ENCODE measurements at regions not wholly inside any gene's neighbourhood (a gene's known extent, or its start where the extent isn't known, plus 50 kb on each side); places are given as distances from the start of the nearest gene placed in this dataset.

GRCh38 chr6:149267513-149268043 lies 49.9 kb upstream of the TAB2 start:
- no peak overlapping the region for H3K4me3 ChIP-seq (ENCODE audit: low read length)
- TF ChIP-seq CTCF (IDR thresholded peaks at IDR 0.05; ENCODE audit: insufficient read depth, low read depth, low read length, missing control alignments), result no peak
- no peak for DNase-seq (ENCODE audit: low read depth)
